GM19351 (cell line): ENCODE measurements at regions not wholly inside any gene's neighbourhood (a gene's known extent, or its start where the extent isn't known, plus 50 kb on each side); places are given as distances from the start of the nearest gene placed in this dataset.
A peak's percentile ranks its signal among the peaks of the same experiment; 100 is the strongest.
"Not testable (repeated sequence)": the region's sequence is repeated elsewhere in the genome, so short reads cannot be mapped to it uniquely, and the experiment has no call there.

Experiments
- ATAC-seq: cut with Tn5 transposase; IDR thresholded peaks from one replicate; pipeline ENCODE4 v1.9.1; 2021; ENCODE audit warnings: mild to moderate bottlenecking, moderate library complexity; ENCODE audit not compliant: unreplicated experiment

GRCh38 chr9:90457386-90458190 is 185.0 kb downstream of the DIRAS2 start:
- ATAC-seq = no peak

DNA sequence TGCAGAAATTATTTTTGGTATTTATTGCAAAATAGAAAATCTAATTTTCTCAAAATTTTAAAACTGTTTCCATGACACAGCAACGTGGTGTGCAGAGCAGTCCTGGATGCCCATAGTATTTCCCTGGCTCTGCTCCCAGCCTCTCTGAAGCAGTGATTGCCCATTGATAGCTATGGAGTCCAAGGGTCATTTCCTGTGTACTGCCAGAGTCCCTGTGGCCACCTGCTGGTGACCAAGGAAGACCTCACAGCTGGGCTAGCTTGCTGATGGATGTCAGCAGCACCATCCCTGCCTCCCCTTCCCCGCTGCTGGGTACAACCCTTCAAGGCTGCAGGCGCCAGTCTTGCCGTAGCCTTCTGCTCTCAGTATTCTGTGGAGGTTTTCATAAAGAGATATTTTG is 184.1 kb downstream of the DIRAS2 start:
- ATAC-seq = no peak

DNA sequence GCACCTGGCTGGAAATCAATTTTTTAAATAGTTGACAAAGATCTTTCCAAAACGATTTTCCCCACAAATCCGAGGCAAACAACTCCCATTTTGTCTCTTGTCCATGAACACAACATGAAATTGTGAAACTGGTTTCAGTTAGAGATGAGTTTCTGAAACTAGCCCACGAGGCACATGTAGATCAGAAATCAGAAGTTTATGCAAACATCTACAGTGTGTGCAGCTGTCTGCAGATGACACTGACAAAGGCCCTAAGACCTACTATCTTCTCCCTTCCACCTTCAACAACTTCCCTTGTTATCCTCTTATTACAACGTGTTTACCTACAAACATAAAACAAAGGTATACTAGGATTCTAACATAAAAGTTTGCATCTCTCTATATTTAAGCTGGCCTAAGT is 183.3 kb downstream of the DIRAS2 start:
- peak; percentile 89 for ATAC-seq

DNA sequence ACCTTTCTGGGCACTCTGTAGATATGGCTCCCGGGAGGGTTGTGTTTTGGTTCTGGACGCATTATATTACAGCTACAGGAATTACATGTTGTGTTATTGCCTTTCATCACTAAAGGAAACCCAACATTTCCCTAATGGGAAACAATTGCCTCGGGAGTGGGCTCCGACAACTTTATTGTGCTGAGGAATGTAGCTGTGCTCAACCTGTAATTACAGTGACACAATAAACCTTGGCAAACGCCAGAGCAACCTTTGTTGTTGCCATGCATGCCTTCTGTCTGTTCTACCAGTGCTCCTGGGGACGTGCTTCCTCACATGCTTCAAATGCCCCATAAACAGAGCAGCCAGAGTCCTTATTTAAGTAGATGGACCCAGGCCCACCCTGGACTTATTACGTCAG is 182.4 kb downstream of the DIRAS2 start:
- ATAC-seq = no peak

GRCh38 chr9:90464978-90465377 is 177.6 kb downstream of the DIRAS2 start:
- no peak for ATAC-seq

GRCh38 chr9:90466441-90466840 is 176.2 kb downstream of the DIRAS2 start:
- no peak for ATAC-seq

DNA sequence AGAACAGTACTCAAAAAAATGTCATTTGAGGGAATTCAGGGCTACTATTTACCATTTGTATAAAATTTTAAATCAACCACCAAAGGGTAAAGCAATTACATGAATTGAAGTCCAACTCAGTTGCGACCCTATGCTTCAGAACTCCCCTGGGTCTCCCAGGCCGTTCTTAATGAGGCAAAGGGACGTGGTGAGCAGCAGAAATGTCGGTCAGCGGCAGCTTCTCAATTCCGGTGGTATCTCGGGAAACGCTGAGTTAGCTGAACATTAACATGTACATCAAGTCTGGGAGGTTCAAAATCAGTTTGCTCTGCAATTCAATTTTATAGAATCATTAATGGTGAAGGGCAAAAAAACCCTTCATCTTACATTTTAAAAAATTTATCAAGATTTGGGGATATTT is 173.2 kb downstream of the DIRAS2 start:
- ATAC-seq = no peak

- ATAC-seq = no peak
Measured at GRCh38 chr9:90469865-90470387, 172.7 kb downstream of the DIRAS2 start.

- ATAC-seq = no peak
Measured at GRCh38 chr9:90476058-90476457, 166.6 kb downstream of the DIRAS2 start.

- no peak for ATAC-seq
Measured at GRCh38 chr9:90477535-90477934, 165.1 kb downstream of the DIRAS2 start.

GRCh38 chr9:90478821-90479220 is 163.8 kb downstream of the DIRAS2 start:
- no peak for ATAC-seq

DNA sequence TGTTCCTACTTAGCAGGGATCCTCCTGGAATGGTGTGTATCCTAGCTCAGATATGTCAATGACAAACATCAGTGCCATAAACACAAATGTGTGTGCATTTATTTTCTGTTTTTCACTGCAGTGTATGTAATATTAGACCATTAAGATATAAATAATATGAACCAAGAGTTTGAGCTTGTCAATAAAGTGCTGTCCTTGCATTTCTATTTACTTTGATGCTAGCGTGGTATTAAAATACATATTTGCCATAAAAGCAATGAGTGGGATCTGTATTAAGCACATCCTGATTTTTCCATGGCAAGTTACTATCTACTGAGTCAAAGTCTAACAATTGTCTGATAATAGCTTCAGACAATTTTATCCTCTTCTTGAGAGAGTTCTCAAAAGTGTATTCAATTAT is 157.6 kb downstream of the DIRAS2 start:
- no peak for ATAC-seq

DNA sequence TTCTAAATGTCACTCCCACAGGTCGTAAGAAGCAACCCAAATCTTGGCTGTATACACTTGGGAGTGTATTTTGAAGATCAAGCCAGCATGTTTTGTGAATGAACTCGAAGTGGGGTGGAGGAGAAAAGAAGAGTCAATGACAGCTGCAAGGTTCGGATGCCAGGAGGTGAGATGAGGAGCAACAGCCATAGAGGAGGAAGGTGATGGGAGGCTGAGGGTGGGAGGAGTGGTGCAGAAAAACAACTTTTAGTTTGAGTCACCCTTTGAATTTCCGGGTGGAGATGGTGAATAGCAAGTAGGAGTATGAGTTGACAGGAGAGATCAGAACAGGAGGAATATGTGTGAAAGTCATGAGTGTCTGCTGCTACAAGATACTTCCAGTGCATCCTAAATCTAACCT is 153.6 kb downstream of the DIRAS2 start:
- ATAC-seq = no peak

DNA sequence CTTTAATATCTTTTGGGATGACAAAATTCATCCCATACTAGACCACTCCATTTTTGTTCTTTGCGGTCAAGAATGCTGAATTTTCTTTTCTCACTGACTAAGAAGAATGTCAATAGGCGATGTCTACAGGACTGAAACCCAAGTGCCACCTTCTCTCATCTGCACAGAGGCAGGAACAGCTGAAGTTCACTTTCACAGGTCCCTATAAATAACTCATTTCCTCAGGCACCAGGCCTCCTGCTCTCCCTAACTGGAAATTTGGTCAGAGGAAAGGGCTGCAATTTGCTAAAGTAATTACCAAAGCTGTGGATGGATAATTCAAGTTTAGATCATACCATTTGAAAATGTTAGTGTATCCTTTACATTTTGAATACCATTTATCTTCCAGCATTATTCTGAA is 142.9 kb downstream of the DIRAS2 start:
- ATAC-seq = no peak

DNA sequence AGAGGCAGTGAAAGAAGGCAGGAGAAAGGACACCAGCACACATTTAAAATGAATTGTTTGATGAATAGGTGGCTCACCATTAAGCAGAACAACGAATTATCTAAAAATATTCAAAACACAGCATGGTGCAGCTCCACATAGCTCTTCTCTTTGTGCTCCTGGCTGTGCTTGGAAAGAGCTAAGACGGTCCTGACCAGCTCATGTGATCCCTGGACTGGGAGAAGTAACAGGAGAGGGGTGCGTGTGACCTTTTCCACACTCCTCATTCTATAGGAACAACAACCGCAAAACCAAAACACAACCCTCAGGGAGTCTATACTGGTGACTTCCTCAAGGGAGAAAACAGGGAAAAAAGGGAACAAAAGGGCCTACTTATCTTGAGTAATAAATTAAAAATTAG is 140.5 kb downstream of the DIRAS2 start:
- ATAC-seq = no peak

DNA sequence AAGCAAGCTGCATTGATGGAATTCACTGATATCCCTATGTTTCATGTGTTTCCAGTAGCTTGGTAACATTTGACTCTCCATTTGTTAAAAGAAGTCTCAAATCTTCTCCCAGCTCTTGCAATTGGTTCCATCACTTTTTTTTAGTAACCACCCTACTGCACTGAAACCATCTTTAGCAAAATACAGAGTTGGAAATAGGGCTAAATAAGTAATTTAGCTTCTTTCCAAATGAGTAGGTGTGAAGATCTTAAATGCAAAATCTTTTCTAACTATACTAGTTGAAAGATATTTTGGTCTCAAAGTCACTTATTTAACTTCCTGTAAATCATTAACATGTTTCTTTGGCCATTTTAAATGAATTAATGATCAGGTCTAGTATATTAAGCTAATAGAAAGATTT is 138.1 kb downstream of the DIRAS2 start:
- ATAC-seq = peak; percentile 76

GRCh38 chr9:90505695-90506094 is 136.9 kb downstream of the DIRAS2 start:
- no peak for ATAC-seq

GRCh38 chr9:90506402-90506801 is 136.2 kb downstream of the DIRAS2 start:
- not testable (repeated sequence) for ATAC-seq

GRCh38 chr9:90507621-90508020 is 135.0 kb downstream of the DIRAS2 start:
- ATAC-seq = no peak

DNA sequence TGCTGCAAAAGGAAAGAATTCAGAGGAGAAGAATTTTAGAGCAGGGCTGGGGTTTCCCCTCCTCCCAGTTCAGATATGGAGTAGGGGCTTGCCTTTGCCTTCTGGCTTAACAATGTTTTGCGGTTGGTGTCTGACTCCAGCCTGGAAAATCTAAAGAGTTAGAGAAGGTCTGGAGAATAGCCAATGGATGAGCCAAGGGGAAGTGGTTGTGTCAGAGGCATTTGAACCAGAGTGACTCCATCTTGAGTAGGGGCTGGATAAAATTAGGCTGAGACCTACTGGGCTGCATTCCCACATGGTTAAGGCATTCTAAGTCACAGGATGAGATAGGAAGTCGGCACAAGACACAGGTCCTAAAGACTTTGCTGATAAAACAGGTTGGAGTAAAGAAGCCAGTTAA is 133.7 kb downstream of the DIRAS2 start:
- no peak for ATAC-seq

- no peak for ATAC-seq
Measured at GRCh38 chr9:90511711-90512110, 130.9 kb downstream of the DIRAS2 start.

DNA sequence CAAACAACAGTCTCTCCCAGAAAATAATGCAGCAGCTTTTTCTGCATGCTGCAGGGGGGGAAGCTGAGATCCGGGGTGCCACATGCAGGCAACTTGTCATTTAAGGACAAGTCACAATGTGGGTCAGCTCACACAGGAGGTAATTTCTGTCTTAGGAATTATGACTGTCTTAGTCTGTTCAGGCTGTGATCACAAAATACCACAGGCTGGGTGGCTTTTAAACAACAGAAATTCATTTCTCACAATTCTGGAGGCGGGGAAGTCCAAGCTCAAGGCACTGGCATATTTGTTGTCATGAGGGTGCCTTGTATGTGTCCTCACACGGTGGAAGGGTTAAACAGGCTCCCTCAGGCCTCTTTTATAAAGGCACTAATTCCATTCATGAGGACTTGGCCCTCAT is 127.7 kb downstream of the DIRAS2 start:
- no peak for ATAC-seq

DNA sequence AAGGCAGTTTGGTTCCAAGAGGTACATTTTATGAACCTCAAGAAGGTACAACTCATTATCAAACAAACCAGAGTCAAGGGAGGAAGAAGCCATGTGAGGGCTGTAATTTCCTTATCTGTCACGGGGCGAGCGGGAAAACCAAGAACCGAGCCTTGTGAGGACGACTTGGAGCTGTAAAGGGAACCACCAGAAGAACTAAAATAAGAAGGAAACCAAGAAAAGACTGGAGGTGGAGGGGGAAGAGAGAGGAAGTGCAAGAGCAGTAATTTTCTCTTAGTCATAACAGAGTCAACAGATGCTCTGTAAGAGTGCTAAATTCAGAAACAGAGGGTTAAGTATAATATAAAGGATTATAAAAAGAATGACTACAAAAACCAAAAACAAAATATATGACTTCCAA is 127.1 kb downstream of the DIRAS2 start:
- ATAC-seq = no peak
